Adipocyte (in vitro differentiated cells): ENCODE measurements at regions not wholly inside any gene's neighbourhood (a gene's known extent, or its start where the extent isn't known, plus 50 kb on each side); places are given as distances from the start of the nearest gene placed in this dataset.

ENCODE experiments used
- DNase-seq: peaks from one replicate; pipeline ENCODE4 v3.0.0-alpha.2; 2015; ENCODE audit warnings: low read depth
- H3K27me3 ChIP-seq: replicated peaks from 2 replicates; pipeline ENCODE4 v1.7.0; 2013; ENCODE audit warnings: mild to moderate bottlenecking, low read length, moderate library complexity; ENCODE audit not compliant: control insufficient read depth, insufficient read depth
- H3K36me3 ChIP-seq: 2 replicates; pipeline ENCODE4 v1.7.0; 2013; ENCODE audit warnings: low read length, mild to moderate bottlenecking, moderate library complexity; ENCODE audit not compliant: control insufficient read depth, insufficient read depth, severe bottlenecking
- H3K4me1 ChIP-seq: 2 replicates; pipeline ENCODE4 v1.7.0; 2013; ENCODE audit warnings: mild to moderate bottlenecking, low read length, moderate library complexity; ENCODE audit not compliant: control insufficient read depth, insufficient read depth
- H3K4me3 ChIP-seq: 2 replicates; pipeline ENCODE4 v1.7.0; 2013; ENCODE audit warnings: mild to moderate bottlenecking, low read length, moderate library complexity
- H3K9ac ChIP-seq: 2 replicates; pipeline ENCODE4 v1.7.0; 2013; ENCODE audit warnings: mild to moderate bottlenecking, low read length, moderate library complexity
- H3K9me3 ChIP-seq: 2 replicates; pipeline ENCODE4 v1.7.0; 2013; ENCODE audit warnings: mild to moderate bottlenecking, low read length, moderate library complexity; ENCODE audit not compliant: control insufficient read depth

DNA sequence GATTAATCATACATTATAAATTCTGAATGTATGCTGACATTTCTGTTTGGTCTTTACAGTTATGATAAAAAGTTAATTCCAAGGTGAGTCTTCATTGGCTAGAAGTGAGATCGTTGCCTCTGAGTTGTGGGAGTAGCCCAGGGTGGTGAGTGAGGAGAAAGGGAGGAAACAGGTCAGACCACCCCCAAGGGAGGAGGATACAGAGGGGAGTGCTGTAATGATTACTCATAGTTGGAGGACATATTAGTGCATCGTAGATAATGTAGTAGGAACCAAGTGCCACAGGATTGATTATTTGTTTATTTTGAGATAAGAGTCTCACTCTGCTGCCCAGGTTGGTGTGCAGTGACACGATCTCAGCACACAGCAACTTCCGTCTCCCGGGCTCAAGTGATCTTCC is 672.2 kb downstream of the INHBA start:
- Histone ChIP-seq H3K27me3 (no peaks in the 10 kb centered on the region), H3K4me1 (no peaks in the 10 kb centered on the region), H3K9me3 (no peaks in the 10 kb centered on the region), H3K4me3 (no peak overlapping the region), H3K9ac (no peak overlapping the region), H3K36me3 (no peaks in the 10 kb centered on the region)
- no peak for DNase-seq

DNA sequence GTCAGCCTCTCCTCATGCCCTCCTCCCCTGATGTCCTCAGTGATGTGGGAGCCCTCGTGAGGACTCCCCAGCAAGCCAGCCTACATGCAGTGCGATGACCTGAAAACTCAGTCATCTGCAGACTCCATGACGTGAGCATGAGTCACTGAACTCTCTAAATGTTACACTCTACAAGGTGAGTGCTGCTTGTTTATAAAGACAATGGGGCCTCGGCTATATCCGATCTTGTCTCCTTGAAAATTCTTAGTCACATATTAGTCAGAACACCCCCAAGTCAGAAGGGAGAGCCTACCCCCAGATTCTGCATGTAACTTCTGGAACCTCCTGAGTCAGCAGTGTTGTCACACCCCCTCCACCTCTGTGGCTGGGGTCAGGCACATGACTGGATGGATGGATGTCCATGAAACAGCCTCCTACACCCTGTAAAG is 673.8 kb downstream of the INHBA start:
- Histone ChIP-seq H3K27me3 (no peaks in the 10 kb centered on the region), H3K9me3 (no peaks in the 10 kb centered on the region), H3K4me1 (no peaks in the 10 kb centered on the region), H3K4me3 (no peak overlapping the region), H3K9ac (no peak overlapping the region), H3K36me3 (no peaks in the 10 kb centered on the region)
- DNase-seq: peak; percentile 61

DNA sequence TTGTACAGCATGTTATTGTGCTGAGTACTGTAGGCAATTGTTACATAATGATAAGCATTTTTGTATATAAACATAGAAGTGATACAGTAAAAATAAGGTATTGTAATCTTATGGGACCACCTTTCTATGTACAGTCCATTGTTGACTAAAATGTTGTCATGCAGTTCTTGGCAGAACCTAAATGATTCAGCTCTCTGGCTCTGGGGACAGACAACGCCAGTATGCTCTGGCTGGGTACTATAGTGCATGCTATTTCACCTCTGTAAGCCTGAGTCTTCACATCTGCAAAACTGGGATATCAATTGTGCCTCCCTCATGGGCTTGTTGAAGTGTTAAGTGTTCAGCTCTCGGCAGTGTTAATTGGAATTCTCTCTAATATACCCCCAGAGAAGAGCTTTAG is 674.3 kb downstream of the INHBA start:
- H3K9ac ChIP-seq: no peak overlapping the region
- H3K36me3 ChIP-seq: no peaks in the 10 kb centered on the region
- H3K4me3 ChIP-seq: no peak overlapping the region
- no peak for DNase-seq
- no peaks in the 10 kb centered on the region for H3K27me3 ChIP-seq
- H3K9me3 ChIP-seq: no peaks in the 10 kb centered on the region
- H3K4me1 ChIP-seq: no peaks in the 10 kb centered on the region

DNA sequence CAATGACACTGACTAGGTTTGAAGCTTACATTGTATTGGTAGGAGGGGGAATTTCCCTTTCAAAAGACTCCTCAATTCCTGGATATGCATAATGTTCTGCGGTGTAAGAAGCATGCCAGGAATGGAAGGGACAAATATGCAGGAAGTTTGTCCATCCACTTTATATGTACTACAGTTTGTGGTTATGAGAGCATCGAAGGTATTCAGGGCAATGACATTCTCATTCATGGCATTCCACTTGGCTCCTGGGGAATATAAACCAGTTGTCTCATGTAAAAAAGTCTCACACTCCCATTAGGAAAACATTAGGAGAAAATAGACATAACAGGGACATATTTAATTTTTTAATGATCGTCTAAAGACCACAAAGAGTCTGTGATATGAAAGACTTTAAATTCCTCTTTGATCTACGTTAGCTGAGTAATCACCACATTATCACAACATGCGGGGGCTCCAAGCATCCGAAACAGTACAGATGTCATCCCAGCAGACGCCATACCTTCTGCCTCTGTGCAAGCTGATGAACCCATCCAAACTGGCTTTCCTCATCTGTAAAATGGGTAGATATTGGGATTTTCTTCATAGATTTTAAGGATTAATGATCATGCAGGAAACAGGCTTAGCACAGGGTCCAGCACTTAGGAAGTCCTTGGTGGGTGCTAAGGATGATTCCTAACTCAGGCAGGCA is 675.3 kb downstream of the INHBA start:
- DNase-seq: peak; percentile 84
- H3K9me3 ChIP-seq: no peaks in the 10 kb centered on the region
- H3K9ac ChIP-seq: no peak overlapping the region
- no peaks in the 10 kb centered on the region for H3K4me1 ChIP-seq
- H3K27me3 ChIP-seq: no peaks in the 10 kb centered on the region
- H3K36me3 ChIP-seq: no peaks in the 10 kb centered on the region
- no peak overlapping the region for H3K4me3 ChIP-seq

DNA sequence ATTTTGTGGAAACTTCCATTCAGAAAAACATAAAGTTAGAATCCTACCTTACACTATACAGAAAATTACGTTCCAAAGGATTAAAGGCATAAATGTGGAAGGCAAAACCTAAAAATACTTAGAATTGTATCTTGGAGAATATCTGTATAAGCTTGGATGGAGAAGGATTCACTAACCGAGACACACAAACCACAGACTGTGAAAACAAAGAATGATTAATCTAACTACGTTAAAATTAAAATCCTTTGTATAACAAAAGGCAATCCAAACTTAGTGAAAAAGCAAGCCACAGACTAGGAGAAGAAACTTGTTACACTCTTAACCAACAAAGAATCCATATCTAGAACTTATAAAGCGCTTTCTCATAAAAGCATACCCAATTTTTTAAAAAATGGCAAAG is 678.8 kb downstream of the INHBA start:
- no peaks in the 10 kb centered on the region for H3K9me3 ChIP-seq
- H3K36me3 ChIP-seq: no peaks in the 10 kb centered on the region
- DNase-seq: no peak

DNA sequence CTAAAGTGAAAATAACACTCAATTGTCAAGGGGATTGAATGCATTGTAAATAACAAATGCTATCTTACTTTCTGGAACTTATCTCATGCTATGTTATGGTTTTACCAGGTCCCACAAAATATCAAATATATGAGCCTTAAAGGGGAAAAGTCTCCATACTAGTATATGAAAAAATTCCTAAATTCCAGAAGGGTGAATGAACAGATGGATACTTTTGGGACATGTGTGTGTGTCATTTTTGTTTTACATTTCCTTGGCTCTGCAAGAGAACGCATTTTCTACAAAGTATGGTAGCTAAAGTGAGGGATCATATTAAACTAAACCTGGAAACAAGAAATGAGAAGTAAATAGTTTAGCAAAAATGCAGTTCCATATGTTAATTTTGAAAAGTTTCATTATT is 682.8 kb downstream of the INHBA start:
- Histone ChIP-seq H3K4me1 (no peaks in the 10 kb centered on the region), H3K4me3 (no peak overlapping the region), H3K36me3 (no peaks in the 10 kb centered on the region), H3K27me3 (no peaks in the 10 kb centered on the region), H3K9me3 (no peaks in the 10 kb centered on the region), H3K9ac (no peak overlapping the region)
- DNase-seq: no peak

More for the DNA sequence above, 678.8 kb downstream of the INHBA start:
- Histone ChIP-seq H3K27me3 (no peaks in the 10 kb centered on the region), H3K9ac (no peak overlapping the region), H3K4me1 (no peaks in the 10 kb centered on the region), H3K4me3 (no peak overlapping the region)

DNA sequence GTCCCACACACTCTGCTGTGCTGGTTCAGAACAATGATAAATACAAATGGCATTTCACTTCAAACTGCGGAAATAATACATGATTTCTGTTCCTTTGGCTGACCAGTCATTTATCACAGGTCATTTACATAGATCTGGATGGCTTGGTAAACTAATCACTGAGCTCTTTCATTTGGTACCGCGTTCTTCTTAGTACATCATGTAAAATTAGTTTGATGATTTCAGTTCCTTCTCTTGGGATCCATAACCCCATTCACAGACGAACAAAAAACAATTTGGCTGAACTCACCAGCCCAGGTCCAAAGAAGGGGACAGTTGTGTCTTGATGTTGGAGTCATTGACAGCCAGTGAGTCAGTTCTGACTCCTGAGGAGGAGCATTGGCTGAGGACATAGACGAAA is 689.8 kb downstream of the INHBA start:
- Histone ChIP-seq H3K9me3 (no peaks in the 10 kb centered on the region), H3K9ac (no peak overlapping the region), H3K36me3 (no peaks in the 10 kb centered on the region)

DNA sequence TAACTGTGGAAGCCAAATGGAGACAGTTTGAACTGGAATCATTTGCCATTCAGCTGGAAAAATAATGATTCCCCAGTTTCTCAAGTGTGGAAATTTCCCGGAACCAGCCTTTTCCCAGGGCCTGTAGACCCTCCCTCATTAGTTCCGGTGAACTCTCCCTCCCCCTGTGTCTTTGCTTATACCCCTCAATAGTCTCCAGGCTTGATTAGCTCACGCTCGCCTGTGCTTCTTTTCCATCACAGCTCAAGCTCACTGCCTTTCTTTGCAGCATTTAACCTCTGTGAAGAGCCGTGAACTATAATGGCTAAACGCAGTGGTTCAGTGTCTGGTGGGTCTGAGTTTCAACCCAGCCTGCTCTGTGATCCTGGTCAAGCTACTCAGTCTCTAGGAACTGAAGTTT is 690.8 kb downstream of the INHBA start:
- no peaks in the 10 kb centered on the region for H3K27me3 ChIP-seq
- no peaks in the 10 kb centered on the region for H3K36me3 ChIP-seq
- no peak for DNase-seq

More for the DNA sequence above, 689.8 kb downstream of the INHBA start:
- Histone ChIP-seq H3K27me3 (no peaks in the 10 kb centered on the region), H3K4me3 (no peak overlapping the region), H3K4me1 (peaks cover 13% of the 10 kb centered on the region)
- DNase-seq: no peak

DNA sequence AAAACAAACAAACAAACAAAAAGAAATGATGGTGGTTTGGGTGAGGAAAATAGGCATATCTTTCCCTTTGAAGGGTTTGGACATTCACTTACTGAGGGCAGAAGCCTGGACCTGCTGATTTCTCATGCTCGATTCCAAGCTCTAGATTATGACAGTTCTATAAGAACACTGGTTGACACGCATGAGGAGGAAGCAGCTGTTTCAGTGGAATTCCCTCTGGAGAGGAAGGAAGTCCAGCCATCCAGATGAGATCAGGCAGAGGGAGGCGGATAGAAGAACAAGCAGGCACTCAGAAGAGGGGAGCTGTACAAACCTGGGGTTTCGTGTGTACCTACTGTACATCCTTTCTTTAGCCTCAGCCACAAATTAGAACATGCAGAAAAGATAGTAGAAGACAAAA is 691.9 kb downstream of the INHBA start:
- DNase-seq: no peak
- no peak overlapping the region for H3K4me3 ChIP-seq

More for the DNA sequence above, 690.8 kb downstream of the INHBA start:
- H3K4me3 ChIP-seq: no peak overlapping the region
- H3K9ac ChIP-seq: no peak overlapping the region
- H3K9me3 ChIP-seq: no peaks in the 10 kb centered on the region
- peaks cover 17% of the 10 kb centered on the region for H3K4me1 ChIP-seq

DNA sequence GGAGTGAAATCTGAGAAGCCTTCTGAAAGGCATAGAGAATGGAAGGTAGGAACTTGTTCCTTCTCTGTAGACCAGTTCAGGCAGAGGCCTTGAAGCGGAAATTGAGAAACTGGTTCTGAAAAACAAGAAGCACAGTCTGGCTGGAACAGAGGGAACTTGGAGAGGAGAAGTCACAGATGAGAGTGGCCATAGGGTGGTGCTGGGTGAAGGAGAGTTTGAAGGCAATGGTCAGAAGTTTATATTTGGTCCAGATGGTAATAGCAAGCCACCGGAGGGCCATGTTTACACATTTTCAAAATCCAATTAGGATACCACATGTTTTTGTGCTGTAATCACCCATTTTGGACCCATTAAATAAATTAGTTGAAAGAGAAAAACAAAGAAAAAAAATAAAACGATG is 692.5 kb downstream of the INHBA start:
- H3K4me3 ChIP-seq: no peak overlapping the region
- H3K27me3 ChIP-seq: no peaks in the 10 kb centered on the region
- no peak overlapping the region for H3K9ac ChIP-seq
- H3K9me3 ChIP-seq: no peaks in the 10 kb centered on the region
- H3K4me1 ChIP-seq: peaks cover 33% of the 10 kb centered on the region
- no peaks in the 10 kb centered on the region for H3K36me3 ChIP-seq
- peak; percentile 22 for DNase-seq

More for the DNA sequence above, 691.9 kb downstream of the INHBA start:
- Histone ChIP-seq H3K27me3 (no peaks in the 10 kb centered on the region), H3K36me3 (no peaks in the 10 kb centered on the region), H3K9ac (no peak overlapping the region), H3K4me1 (peaks cover 27% of the 10 kb centered on the region), H3K9me3 (no peaks in the 10 kb centered on the region)

DNA sequence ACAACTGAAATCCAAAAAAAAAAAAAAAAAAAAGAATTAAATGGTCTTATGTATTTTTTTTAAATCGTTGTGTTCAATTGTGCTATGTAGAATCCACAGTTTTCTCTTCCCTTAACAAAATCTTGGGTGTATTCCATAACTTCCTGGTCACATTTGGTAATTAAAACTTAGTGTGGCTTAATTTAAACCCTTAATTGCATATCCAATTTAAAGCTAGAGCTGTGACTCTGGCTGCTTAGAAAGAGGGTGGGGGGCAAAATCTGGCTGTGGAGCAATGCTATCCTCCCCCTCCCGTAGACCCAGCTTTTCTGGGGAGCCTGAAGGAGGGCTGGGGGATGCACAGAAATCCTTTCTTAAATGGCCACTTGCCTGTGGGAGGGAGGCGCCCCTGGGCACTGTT is 695.1 kb downstream of the INHBA start:
- Histone ChIP-seq H3K4me1 (peaks cover 39% of the 10 kb centered on the region), H3K9me3 (no peaks in the 10 kb centered on the region), H3K9ac (no peak overlapping the region), H3K4me3 (no peak overlapping the region), H3K36me3 (no peaks in the 10 kb centered on the region), H3K27me3 (no peaks in the 10 kb centered on the region)
- no peak for DNase-seq

DNA sequence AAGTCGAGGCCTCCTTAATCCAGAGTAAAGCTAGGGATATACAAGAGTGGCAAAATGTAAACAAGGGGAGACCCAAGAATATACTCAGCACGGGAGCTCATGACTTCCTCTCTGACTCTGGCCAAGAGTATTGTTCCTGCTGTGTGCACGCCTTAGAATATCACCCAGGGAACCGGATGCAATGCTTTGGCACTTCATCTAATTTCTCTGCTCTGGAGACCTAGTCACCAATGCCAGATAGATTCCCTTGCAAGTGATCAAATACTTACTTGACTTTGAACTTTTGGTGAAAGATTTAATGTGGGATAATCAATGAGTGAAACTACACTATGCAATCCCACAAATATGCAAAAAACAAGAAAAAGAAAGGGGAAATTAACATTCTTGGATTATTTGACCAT is 695.5 kb downstream of the INHBA start:
- no peaks in the 10 kb centered on the region for H3K36me3 ChIP-seq
- no peak overlapping the region for H3K9ac ChIP-seq
- H3K4me1 ChIP-seq: peaks cover 39% of the 10 kb centered on the region
- no peaks in the 10 kb centered on the region for H3K27me3 ChIP-seq
- no peaks in the 10 kb centered on the region for H3K9me3 ChIP-seq
- H3K4me3 ChIP-seq: no peak overlapping the region
- no peak for DNase-seq
